ENCODE measurements at regions not wholly inside any gene's neighbourhood (a gene's known extent, or its start where the extent isn't known, plus 50 kb on each side); places are given as distances from the start of the nearest gene placed in this dataset.
"Not testable (repeated sequence)": the region's sequence is repeated elsewhere in the genome, so short reads cannot be mapped to it uniquely, and the experiment has no call there.

- no peak for DNase-seq (ENCODE audit: low read depth)
These were observed 179.8 kb upstream of the TPM1 start for GRCh38 chr15:62862717-62863116.

- no peak for DNase-seq (ENCODE audit: low read depth)
These were observed 176.2 kb upstream of the TPM1 start for GRCh38 chr15:62866366-62866765.

GRCh38 chr15:62867844-62868243, 174.7 kb upstream of the TPM1 start:
- no peak for DNase-seq (ENCODE audit: low read depth)

- no peak for DNase-seq (ENCODE audit: low read depth)
These were observed 174.0 kb upstream of the TPM1 start for GRCh38 chr15:62868507-62868906.

- no peak for DNase-seq (ENCODE audit: low read depth)
These were observed 173.4 kb upstream of the TPM1 start for GRCh38 chr15:62869116-62869515.

DNA sequence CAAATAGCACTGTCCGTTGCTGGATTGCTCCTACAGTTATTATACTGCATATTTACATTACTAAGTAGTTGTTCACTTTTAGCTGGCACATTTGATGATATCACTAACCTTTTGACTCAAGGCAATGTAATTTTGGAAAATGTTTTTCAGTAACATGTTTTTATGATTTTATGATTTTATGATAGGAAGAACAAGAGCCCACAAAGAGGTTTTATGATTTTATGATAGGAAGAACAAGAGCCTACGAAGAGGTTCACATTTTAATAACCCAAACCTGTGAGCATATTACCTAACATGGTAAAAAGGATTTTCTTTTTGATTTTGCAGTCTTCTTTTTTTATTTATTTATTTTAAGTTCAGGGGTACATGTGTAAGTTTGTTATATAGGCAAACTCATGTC, 172.3 kb upstream of the TPM1 start:
- DNase-seq (ENCODE audit: low read depth) = no peak

DNA sequence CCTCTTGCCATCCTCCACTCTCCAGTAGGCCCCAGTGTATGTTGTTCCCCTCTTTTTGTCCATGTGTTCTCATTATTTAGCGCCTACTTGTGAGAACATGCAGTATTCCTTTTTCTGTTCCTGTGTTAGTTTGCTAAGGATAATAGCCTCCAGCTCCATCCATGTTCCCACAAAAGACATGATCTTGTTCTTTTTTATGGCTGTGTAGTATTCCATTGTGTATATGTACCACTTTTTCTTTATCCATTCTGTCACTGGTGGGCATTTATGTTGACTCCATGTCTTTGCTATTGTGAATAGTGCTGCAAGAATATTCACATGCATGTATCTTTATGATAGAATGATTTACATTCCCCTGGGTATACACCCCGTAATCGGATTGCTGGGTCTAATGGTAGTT, 171.8 kb upstream of the TPM1 start:
- DNase-seq (ENCODE audit: low read depth) = not testable (repeated sequence)

DNA sequence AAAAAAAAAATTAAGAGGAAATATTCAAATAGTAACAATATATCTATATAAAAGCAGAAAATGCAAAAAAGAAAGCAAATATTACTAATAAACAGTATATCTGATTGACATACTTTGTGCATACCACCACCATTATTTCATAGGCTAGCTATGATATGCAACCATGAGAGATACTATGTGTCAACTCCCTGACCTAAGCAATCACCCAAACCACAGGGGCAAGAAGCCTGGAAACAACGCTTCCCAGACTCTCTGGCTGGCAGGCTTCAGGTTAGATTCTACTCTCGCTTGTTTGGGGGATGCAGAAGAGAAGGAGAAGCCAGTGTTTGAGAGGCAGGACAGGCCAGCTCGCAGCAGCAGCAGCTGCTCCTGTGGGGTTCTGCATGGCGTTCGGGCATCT, 169.3 kb upstream of the TPM1 start:
- no peak for DNase-seq (ENCODE audit: low read depth)

DNA sequence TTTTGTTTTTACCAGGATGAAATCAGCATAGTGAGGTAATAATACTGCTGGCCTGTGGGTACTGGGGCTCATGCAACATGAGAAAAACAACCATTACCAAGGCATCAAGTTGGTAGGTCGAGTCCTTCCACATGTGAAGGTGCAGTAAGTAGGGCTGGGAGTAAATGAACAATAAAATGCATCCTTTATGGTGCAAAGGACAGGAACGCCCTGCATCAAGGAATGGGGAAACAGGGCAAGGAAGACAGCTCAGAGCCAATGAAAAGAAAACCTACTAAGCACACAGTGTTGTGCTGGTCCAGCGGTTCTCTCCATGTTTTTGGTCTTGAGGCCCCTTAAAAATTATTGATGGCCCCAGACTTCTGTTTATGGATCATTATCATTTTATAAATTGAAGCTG, 168.5 kb upstream of the TPM1 start:
- DNase-seq (ENCODE audit: low read depth) = no peak

GRCh38 chr15:62874959-62875625, 167.5 kb upstream of the TPM1 start:
- no peak for DNase-seq (ENCODE audit: low read depth)

DNA sequence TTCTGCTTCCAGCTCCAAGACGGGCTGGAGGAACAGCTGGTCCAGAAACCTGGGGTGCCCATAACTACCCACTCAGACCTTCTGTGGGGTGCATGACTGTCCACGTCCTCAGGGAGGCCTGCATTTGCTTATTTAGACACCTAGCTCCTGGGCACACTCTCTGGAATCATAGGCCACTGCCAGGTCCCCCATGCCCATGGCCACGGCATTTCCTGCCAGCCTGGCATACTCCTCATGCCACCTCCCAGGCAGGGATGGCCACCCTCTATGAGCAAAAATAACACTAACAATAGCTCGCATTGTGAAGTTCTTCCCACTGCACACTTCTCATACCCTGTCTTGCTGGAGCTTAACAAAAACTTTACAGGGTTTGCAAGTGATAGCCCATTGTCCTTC, 166.9 kb upstream of the TPM1 start:
- no peak for DNase-seq (ENCODE audit: low read depth)

GRCh38 chr15:62877276-62877857, 165.2 kb upstream of the TPM1 start:
- DNase-seq (ENCODE audit: low read depth) = no peak

DNA sequence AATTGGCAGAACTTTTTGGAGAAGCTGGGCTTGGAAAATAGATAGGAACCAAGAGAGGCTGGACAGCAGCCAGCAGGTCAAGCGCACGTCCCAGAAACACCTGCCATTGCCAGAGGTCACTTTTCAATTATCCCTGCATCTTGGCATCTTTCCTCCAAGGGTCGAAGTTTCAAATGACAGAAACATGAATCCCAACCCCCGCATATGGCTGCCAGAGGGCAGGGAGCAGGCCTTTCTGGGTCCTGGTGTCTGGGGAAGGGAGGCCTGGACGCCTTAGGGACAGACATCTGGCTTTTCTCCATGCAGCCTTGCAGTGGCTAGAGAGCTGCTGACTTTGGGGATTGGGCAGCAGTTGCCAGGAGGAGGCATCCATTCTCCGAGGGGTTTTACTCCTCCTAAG, 164.5 kb upstream of the TPM1 start:
- no peak for DNase-seq (ENCODE audit: low read depth)

- no peak for DNase-seq (ENCODE audit: low read depth)
These were observed 162.8 kb upstream of the TPM1 start for GRCh38 chr15:62879770-62880169.

- no peak for DNase-seq (ENCODE audit: low read depth)
These were observed 162.3 kb upstream of the TPM1 start for GRCh38 chr15:62880278-62880677.

GRCh38 chr15:62881056-62881455, 161.5 kb upstream of the TPM1 start:
- DNase-seq (ENCODE audit: low read depth) = no peak

DNA sequence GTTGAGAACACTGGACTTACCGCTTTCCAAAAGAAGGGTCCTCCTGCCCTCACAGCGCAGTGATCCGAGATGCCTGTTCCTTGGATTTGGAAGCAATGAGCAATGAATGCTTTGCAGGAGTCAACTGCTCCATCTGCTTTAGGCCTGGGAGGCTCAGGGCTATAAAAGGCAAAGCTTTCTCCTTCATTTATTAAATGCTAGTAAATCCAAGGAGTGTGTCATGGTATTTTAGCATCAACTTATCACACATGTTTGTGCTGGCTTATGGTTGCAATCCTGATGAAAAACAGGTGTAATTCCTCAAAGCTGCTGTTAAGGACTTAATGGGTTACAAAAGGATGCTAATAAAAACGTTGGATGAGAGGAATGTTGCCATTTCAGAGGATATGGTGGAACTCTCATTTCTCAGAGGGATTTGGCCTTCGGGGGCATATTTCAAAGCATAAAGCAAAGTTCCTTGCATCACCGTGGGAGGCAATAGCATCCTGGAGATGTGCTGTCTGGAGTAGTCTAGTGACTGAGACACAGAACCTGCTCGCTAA, 158.5 kb upstream of the TPM1 start:
- DNase-seq (ENCODE audit: low read depth) = no peak

- no peak for DNase-seq (ENCODE audit: low read depth)
These were observed 156.0 kb upstream of the TPM1 start for GRCh38 chr15:62886431-62887071.

DNA sequence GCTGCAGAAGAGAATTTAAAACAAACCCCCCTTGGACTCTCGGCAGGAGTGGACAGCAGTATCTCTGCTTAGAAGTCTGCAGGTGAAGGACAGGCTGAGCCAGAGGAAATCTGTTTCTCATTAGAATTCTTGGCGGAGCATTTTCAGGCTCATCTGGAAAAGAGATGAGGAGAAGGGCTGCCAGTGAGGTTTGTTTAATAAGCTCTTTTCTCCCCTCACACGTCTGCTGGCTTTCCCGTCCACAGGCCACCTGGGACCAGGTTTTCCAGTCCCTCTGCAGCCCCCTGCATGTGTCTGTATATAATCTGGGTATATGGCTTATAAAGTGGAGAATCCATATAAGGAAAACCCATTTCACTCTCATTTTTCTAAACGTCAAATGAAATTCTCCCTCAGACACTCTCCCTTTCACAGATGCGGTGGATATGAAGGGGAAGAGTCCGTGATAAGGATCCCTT, 155.4 kb upstream of the TPM1 start:
- DNase-seq (ENCODE audit: low read depth) = no peak

- DNase-seq (ENCODE audit: low read depth) = no peak
These were observed 153.9 kb upstream of the TPM1 start for GRCh38 chr15:62888623-62889022.

GRCh38 chr15:62889141-62889661, 153.3 kb upstream of the TPM1 start:
- no peak for DNase-seq (ENCODE audit: low read depth)

DNA sequence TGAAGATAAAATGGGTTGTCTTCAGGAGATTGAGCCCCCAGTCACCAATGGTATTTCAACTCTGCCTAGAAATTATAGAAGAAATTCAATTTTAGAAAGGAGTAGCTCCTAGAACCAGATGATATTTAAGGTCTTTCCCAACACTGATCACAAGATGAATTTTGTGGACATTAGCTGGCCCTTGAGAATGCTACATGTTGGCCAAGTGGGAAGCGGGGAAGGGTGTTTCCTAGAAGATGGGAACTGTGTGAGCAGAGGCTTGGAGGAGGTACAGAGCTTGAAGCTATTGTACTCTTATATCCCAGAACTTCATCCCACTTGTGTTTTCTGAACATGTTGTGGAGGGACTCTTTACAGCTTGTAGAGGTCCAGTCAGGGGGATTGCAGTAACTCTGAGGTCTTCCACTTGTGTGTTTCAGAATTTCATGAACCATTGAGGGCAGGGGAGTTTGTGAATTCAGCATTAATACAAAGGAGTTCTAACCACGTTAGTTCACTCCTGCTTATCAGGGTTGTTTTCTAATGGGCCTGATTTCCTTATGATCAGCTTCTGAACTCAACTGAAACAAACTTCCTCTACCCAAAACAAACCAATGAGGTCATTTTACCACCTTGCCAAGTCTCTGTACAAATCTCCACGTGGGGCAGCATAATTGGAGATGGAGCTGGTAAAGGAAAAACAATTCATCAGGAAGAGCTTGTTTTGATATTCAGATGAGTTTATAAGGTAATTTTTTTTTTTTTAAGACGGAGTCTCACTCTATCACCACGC, 152.6 kb upstream of the TPM1 start:
- no peak for DNase-seq (ENCODE audit: low read depth)

Data from non-pigmented ciliary epithelial cell (primary cell).